H1 (cell line): ENCODE measurements at regions not wholly inside any gene's neighbourhood (a gene's known extent, or its start where the extent isn't known, plus 50 kb on each side); places are given as distances from the start of the nearest gene placed in this dataset.

Source experiments
- BACH1 ChIP-seq: IDR thresholded peaks from 2 replicates; pipeline ENCODE4 v1.6.1; 2012; ENCODE audit warnings: low read length, improper control_type of control experiment
- GABPA ChIP-seq: IDR thresholded peaks from 2 replicates; pipeline ENCODE4 v1.6.1; 2011; ENCODE audit warnings: mild to moderate bottlenecking, low read length, moderate library complexity, borderline replicate concordance; ENCODE audit not compliant: insufficient read depth
- KDM4A ChIP-seq: IDR thresholded peaks from one replicate; pipeline ENCODE4 v1.7.1; 2012; ENCODE audit warnings: low read depth, mild to moderate bottlenecking, moderate library complexity, low read length, inconsistent platforms; ENCODE audit not compliant: severe bottlenecking
- MAFK ChIP-seq: IDR thresholded peaks from 2 replicates; pipeline ENCODE4 v1.6.1; 2012; ENCODE audit warnings: low read depth, mild to moderate bottlenecking, improper control_type of control experiment, low read length
- NANOG ChIP-seq: IDR thresholded peaks from 2 replicates; pipeline ENCODE4 v1.6.1; 2011; ENCODE audit warnings: low read length, low read depth, mild to moderate bottlenecking, inconsistent platforms; ENCODE audit not compliant: insufficient read depth, poor library complexity, severe bottlenecking
- RAD21 ChIP-seq, 2 experiments: IDR thresholded peaks in 1 of 2; conservative IDR thresholded peaks in 1 of 2; 2 replicates each; pipeline ENCODE4 v1.6.1; 2011; ENCODE audit warnings: low read depth in 2 of 2, low read length in 2 of 2, improper control_type of control experiment in 1 of 2, inconsistent platforms in 1 of 2, mild to moderate bottlenecking in 1 of 2, moderate library complexity in 1 of 2
- SAP30 ChIP-seq: fragments of 300-600 bp; sonication (generic); IDR thresholded peaks from 2 replicates; pipeline ENCODE4 v1.7.1; 2012; ENCODE audit warnings: low read length, moderate library complexity, mild to moderate bottlenecking, inconsistent platforms; ENCODE audit not compliant: insufficient read depth, insufficient replicate concordance
- USF2 ChIP-seq: IDR thresholded peaks from 2 replicates; pipeline ENCODE4 v1.6.1; 2011; ENCODE audit warnings: low read length, improper control_type of control experiment

- TF ChIP-seq RAD21 (IDR thresholded peaks at IDR 0.05 in 1 of 2, conservative IDR thresholded peaks at IDR 0.05 in 1 of 2; ENCODE audit: low read depth in 2 of 2, low read length in 2 of 2) (peak; percentile 80 to 82), NANOG (no peak), KDM4A (no peak), BACH1 (no peak), MAFK (no peak), SAP30 (no peak), GABPA (no peak), USF2 (peak; percentile 55; the same call in 1 of the 2 replicates)
Observed at GRCh38 chr7:142445019-142445686, 187.3 kb upstream of the PRSS58 start (continued).
